ENCODE measurements at regions not wholly inside any gene's neighbourhood (a gene's known extent, or its start where the extent isn't known, plus 50 kb on each side); places are given as distances from the start of the nearest gene placed in this dataset.

DNA sequence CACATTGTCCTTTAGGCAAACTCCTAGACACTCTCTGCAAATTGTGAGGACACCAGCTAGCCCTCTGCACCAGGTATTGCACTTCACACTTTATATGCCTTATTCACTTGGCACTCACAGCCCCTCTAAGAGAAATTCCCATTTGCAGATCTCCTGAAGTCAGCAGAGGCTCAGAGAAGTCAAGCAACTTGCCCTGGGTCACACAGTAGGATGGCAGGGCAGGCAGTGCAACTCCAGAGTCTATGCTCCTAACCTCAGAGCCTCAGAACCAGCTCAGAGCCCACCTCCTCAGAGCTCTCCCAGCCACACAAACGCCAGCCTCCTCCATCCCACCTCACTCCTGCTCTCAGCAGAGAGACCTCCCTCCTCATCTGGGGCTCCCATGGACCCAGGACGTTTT lies 52.4 kb upstream of the BLCAP start:
- in situ Hi-C loops (cut with MboI; ENCODE audit: low sequenced_read_pairs in 4 of 4) = loop anchor here in 1 of 4 donors (25.0 kb wide), 1 partner anchor 607 kb away; no protein-coding TSS in a partner anchor
- H3K4me3 ChIP-seq = no peak overlapping the region

DNA sequence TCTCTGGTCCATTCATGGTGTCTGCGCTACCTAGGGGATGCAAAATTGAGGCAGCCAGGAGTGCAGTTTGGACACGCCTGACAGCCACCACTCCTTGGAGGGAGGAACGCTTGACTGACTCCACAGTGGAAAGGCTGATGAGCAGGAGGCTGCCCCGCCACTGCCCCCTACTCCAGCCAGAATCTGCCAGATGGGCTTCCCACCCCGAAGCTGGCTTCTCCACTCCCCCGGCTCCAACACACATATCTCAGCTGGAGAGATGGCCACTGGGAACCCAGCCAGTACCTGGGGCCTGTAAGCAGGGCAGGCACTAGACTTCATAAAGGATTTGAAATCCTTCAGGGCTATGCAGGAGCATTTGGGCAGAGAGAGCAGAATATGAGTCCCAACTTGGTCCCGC lies 51.4 kb upstream of the BLCAP start:
- no peak for TF ChIP-seq POLR2A (IDR thresholded peaks at IDR 0.05)
- TF ChIP-seq, protein P1, sequence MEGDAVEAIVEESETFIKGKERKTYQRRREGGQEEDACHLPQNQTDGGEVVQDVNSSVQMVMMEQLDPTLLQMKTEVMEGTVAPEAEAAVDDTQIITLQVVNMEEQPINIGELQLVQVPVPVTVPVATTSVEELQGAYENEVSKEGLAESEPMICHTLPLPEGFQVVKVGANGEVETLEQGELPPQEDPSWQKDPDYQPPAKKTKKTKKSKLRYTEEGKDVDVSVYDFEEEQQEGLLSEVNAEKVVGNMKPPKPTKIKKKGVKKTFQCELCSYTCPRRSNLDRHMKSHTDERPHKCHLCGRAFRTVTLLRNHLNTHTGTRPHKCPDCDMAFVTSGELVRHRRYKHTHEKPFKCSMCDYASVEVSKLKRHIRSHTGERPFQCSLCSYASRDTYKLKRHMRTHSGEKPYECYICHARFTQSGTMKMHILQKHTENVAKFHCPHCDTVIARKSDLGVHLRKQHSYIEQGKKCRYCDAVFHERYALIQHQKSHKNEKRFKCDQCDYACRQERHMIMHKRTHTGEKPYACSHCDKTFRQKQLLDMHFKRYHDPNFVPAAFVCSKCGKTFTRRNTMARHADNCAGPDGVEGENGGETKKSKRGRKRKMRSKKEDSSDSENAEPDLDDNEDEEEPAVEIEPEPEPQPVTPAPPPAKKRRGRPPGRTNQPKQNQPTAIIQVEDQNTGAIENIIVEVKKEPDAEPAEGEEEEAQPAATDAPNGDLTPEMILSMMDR (IDR thresholded peaks at IDR 0.05 in 4 of 5, conservative IDR thresholded peaks at IDR 0.05 in 1 of 5) = no peak
- Histone ChIP-seq H3K36me3 (no peaks in the 10 kb centered on the region), H3K27me3 (peaks cover 0 to 5% (median 0%) of the 10 kb centered on the region in 3 donors), H3K27ac (no peak overlapping the region), H3K4me3 (no peak overlapping the region), H3K9me3 (no peaks in the 10 kb centered on the region), H3K4me1 (no peaks in the 10 kb centered on the region)
- ATAC-seq (no peak), DNase-seq (no peak)
- intact Hi-C loops (cut with DNase I; ENCODE audit: low total_unique reads) = no loop called here
- in situ Hi-C loops (cut with MboI; ENCODE audit: low sequenced_read_pairs in 4 of 4) = loop anchor here in 1 of 4 donors (25.0 kb wide), 1 partner anchor 608 kb away; no protein-coding TSS in a partner anchor

More for the DNA sequence above, 52.4 kb upstream of the BLCAP start:
- Histone ChIP-seq H3K4me1 (no peaks in the 10 kb centered on the region), H3K36me3 (no peaks in the 10 kb centered on the region), H3K27me3 (peaks cover 0 to 9% (median 2%) of the 10 kb centered on the region in 3 donors), H3K9me3 (no peaks in the 10 kb centered on the region), H3K27ac (no peak overlapping the region)
- ATAC-seq = no peak
- DNase-seq = no peak
- TF ChIP-seq POLR2A (IDR thresholded peaks at IDR 0.05) = no peak
- TF ChIP-seq, protein P1 (IDR thresholded peaks at IDR 0.05 in 4 of 5, conservative IDR thresholded peaks at IDR 0.05 in 1 of 5) = no peak
- intact Hi-C loops (cut with DNase I; ENCODE audit: low total_unique reads) = no loop called here

DNA sequence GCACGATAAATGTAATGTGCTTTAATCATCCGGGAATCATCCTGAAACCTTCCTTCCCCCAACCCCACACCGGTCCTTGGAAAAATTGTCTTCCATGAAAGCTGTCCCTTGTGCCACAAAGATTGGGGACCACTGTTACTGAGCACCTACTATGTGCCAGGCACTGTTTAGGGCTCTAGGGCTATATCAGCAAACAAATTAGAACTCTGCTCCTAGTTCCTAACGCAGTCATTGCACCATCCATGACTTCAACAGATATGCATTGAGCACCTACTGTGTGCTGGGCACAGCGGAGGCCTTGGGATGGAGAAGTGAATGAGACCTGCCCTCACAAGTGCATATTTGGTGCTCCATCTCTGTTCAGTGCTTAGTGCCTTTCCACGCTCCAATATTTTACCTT lies 50.3 kb upstream of the BLCAP start:
- no peaks in the 10 kb centered on the region for H3K36me3 ChIP-seq
- no peak overlapping the region for H3K27ac ChIP-seq
- no peaks in the 10 kb centered on the region for H3K27me3 ChIP-seq
- in situ Hi-C loops (cut with MboI; ENCODE audit: low sequenced_read_pairs in 4 of 4) (loop anchor here in 1 of 4 donors (25.0 kb wide), 1 partner anchor 609 kb away; no protein-coding TSS in a partner anchor), intact Hi-C loops (cut with DNase I; ENCODE audit: low total_unique reads) (no loop called here)
- no peaks in the 10 kb centered on the region for H3K9me3 ChIP-seq
- no peak for DNase-seq
- no peaks in the 10 kb centered on the region for H3K4me1 ChIP-seq
- ATAC-seq = no peak
- TF ChIP-seq, protein P1 (IDR thresholded peaks at IDR 0.05 in 4 of 5, conservative IDR thresholded peaks at IDR 0.05 in 1 of 5) = no peak
- no peak for TF ChIP-seq POLR2A (IDR thresholded peaks at IDR 0.05)
- no peak overlapping the region for H3K4me3 ChIP-seq
